Non-pigmented ciliary epithelial cell (primary cell): ENCODE measurements at regions not wholly inside any gene's neighbourhood (a gene's known extent, or its start where the extent isn't known, plus 50 kb on each side); places are given as distances from the start of the nearest gene placed in this dataset.

Source experiments
- DNase-seq: peaks from one replicate; pipeline ENCODE4 v3.0.0-alpha.2; 2010; ENCODE audit warnings: low read depth

- DNase-seq, result no peak
Observed at GRCh38 chr14:66421990-66422946, 63.9 kb upstream of the CCDC196 start.

- DNase-seq, result no peak
Observed at GRCh38 chr14:66425402-66425801, 60.8 kb upstream of the CCDC196 start.

- no peak for DNase-seq
Observed at GRCh38 chr14:66426451-66426850, 59.7 kb upstream of the CCDC196 start.

GRCh38 chr14:66432334-66432733 is 53.8 kb upstream of the CCDC196 start:
- DNase-seq, result no peak

- no peak for DNase-seq
Observed at GRCh38 chr14:66434464-66434863, 51.7 kb upstream of the CCDC196 start.

GRCh38 chr14:66435683-66436082 is 50.5 kb upstream of the CCDC196 start:
- no peak for DNase-seq
